Muscle of leg (tissue), 3 donors: ENCODE measurements at regions not wholly inside any gene's neighbourhood (a gene's known extent, or its start where the extent isn't known, plus 50 kb on each side); places are given as distances from the start of the nearest gene placed in this dataset.
A peak's percentile ranks its signal among the peaks of the same experiment; 100 is the strongest.
"Not testable (repeated sequence)": the region's sequence is repeated elsewhere in the genome, so short reads cannot be mapped to it uniquely, and the experiment has no call there.

Experiments
- DNase-seq: peaks from one replicate; pipeline ENCODE4 v3.0.0; 2013
- H3K27ac ChIP-seq: one replicate; pipeline ENCODE4 v1.5.1; 2013; ENCODE audit warnings: mild to moderate bottlenecking, low read length, control low read depth
- H3K27me3 ChIP-seq: one replicate; pipeline ENCODE4 v1.6.1; 2013; ENCODE audit warnings: low read length; ENCODE audit not compliant: control insufficient read depth, insufficient read depth
- H3K36me3 ChIP-seq: one replicate; pipeline ENCODE4 v1.6.1; 2013; ENCODE audit warnings: low read length; ENCODE audit not compliant: control insufficient read depth, insufficient read depth
- H3K4me1 ChIP-seq: one replicate; pipeline ENCODE4 v1.6.1; 2013; ENCODE audit warnings: low read length; ENCODE audit not compliant: control insufficient read depth, insufficient read depth
- H3K4me3 ChIP-seq: one replicate; pipeline ENCODE4 v1.5.1; 2013; ENCODE audit warnings: low read length, control low read depth
- H3K9me3 ChIP-seq: replicated peaks from 2 replicates; pipeline ENCODE4 v1.6.1; 2013; ENCODE audit warnings: low read depth, low read length; ENCODE audit not compliant: control insufficient read depth
- WGBS: methylation state at CpG from one replicate; pipeline ENCODE4 v1.1.5; 2013; ENCODE audit warnings: missing lambda C conversion rate; ENCODE audit not compliant: insufficient coverage; 5-methylcytosine and 5-hydroxymethylcytosine counted together

DNA sequence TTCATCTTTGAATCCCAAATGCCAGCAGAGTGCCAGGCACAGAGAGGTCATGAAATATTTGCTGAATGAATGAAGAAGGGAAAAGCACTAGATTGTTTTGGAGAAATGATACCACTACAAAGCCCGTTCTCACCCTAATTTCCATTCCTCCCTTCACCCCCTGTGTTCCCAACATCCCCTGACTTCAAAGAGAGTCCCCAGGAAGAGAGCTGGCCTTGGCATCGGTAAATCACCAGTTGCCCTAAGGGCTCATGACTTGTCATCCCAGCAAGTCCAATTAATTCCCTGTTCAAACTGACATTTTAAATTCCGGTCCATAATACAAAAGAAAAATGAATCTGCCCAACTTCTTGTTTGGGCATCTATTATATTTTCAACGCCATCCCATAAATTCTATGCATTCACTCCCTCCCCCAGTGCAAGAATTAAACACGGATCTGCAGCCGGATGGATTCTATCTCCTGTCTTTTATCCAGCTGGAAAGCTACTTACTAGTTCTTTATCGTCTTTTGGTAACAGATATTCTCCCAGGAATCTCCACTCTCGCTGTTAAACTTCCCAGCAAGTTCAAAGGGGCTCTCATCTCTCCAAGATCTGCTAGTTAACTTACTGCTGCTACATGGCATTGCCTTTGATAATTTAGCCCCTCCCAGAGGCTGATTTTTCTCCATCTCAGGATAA lies 63.9 kb upstream of the TSC22D2 start:
- no peaks in the 10 kb centered on the region for H3K36me3 ChIP-seq
- no peak overlapping the region for H3K27ac ChIP-seq
- peak; percentile 33 for DNase-seq
- H3K9me3 ChIP-seq = no peaks in the 10 kb centered on the region
- no peaks in the 10 kb centered on the region for H3K27me3 ChIP-seq
- WGBS = 26% methylated on average over 6 of the region's 8 CpGs
- no peak overlapping the region for H3K4me3 ChIP-seq
- H3K4me1 ChIP-seq = peaks cover 26% of the 10 kb centered on the region

DNA sequence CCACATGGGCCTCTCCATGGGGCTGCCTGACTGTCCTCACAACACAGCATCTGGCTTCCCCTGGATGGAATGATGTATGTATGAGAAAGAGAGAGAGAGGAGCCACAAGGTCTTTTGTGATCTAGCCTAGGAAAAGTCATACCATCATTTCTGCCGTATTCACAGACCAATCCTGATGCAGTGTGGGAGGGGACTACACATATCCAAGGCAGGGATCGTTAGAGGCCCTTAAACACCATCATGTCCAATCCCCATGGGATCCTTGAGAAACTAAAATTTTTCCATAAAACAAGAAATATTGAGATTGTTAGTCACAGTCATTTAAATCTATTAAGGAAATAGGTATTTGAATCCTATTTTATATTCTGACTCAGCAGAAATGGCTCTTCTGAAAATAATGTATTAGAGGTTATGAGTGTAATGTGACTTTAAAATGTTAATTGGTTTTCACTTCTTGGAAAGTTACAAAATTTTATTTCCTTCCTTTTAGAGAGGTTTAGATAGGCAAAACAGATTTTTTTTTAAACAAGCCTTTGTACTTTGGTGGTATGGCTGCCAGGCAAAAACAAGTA lies 65.1 kb upstream of the TSC22D2 start:
- no peak overlapping the region for H3K27ac ChIP-seq
- no CpG with 5 or more reads among the region's 2 CpGs for WGBS

GRCh38 chr3:150341891-150342290 lies 66.2 kb upstream of the TSC22D2 start:
- no peaks in the 10 kb centered on the region for H3K9me3 ChIP-seq
- no peaks in the 10 kb centered on the region for H3K36me3 ChIP-seq
- no peaks in the 10 kb centered on the region for H3K27me3 ChIP-seq
- 36% methylated on average over 2 of the region's 3 CpGs for WGBS
- peak; percentile 66 for DNase-seq
- H3K27ac ChIP-seq = no peak overlapping the region
- peaks cover 14% of the 10 kb centered on the region for H3K4me1 ChIP-seq
- H3K4me3 ChIP-seq = no peak overlapping the region

More for the DNA sequence above, 65.1 kb upstream of the TSC22D2 start:
- H3K9me3 ChIP-seq = no peaks in the 10 kb centered on the region
- no peak overlapping the region for H3K4me3 ChIP-seq
- H3K27me3 ChIP-seq = no peaks in the 10 kb centered on the region
- DNase-seq = no peak
- peaks cover 22% of the 10 kb centered on the region for H3K4me1 ChIP-seq
- H3K36me3 ChIP-seq = no peaks in the 10 kb centered on the region

GRCh38 chr3:150336363-150336762 lies 71.7 kb upstream of the TSC22D2 start:
- no CpG with 5 or more reads among the region's 9 CpGs for WGBS
- DNase-seq, H3K4me3 ChIP-seq, H3K9me3 ChIP-seq, H3K27me3 ChIP-seq, H3K4me1 ChIP-seq, H3K36me3 ChIP-seq, H3K27ac ChIP-seq: not testable (repeated sequence)

DNA sequence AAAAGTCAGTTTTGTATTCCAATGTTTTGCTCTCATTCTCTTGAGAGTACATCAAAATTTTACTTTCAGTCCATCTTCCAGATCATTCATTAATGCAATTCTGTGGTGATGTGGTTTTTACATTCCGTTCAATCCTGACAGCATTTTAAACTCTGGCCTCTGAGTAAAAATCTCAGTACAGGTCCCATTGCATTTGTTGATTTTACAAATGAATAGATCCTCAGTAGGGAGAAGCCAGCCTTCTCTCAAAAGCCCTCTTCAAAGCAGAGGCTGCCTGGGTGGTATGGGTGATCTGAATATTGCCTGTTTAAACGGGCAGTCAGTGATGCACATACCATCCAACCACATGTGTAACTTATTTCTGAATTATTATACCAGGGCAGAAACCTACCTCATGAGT lies 72.5 kb upstream of the TSC22D2 start:
- DNase-seq = no peak
- no peaks in the 10 kb centered on the region for H3K27me3 ChIP-seq
- H3K4me3 ChIP-seq = no peak overlapping the region
- no CpG with 5 or more reads among the region's 2 CpGs for WGBS
- H3K27ac ChIP-seq = no peak overlapping the region
- H3K36me3 ChIP-seq = no peaks in the 10 kb centered on the region
- no peaks in the 10 kb centered on the region for H3K9me3 ChIP-seq
- no peaks in the 10 kb centered on the region for H3K4me1 ChIP-seq

DNA sequence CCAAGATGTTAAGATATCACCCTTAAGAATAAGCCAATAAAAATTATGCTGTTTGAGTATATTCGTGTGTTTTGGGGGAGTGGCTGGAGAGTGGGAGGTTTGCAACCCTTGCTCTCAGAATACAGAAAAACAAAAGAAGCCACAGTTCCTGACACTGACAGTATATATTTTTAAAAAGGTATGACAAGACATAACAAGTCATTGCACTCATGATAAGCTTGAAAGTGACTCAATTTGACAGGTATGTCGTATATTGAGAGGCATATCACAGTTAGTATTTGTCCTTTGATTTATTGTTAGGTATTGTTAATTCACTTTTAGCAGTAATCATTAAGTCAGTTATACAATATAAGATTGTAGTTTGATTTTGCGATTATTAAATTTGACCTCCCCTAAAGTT lies 73.1 kb upstream of the TSC22D2 start:
- Histone ChIP-seq H3K27me3 (no peaks in the 10 kb centered on the region), H3K9me3 (no peaks in the 10 kb centered on the region), H3K36me3 (no peaks in the 10 kb centered on the region), H3K4me1 (no peaks in the 10 kb centered on the region), H3K27ac (no peak overlapping the region), H3K4me3 (no peak overlapping the region)
- no CpG with 5 or more reads among the region's 3 CpGs for WGBS
- DNase-seq = no peak

DNA sequence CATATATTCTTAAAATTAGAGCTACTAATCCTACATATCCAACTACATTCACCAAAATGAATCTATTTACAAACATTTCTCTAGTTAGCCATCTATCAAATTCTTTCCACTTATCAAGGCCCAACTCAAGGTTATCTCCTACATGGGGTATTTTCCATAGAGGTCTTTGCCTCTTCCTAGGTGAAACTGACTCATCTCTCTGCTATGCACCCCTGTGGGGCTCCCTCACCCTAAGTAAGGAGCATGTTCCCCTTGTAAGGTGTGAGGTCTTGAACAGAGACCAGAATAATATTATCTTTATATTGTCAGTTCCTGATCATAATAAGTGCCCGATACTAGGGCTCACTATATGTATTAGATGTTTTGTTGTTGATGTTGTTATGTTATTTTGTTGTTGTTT lies 74.6 kb upstream of the TSC22D2 start:
- DNase-seq = no peak
- no CpG with 5 or more reads among the region's 1 CpG for WGBS
- Histone ChIP-seq H3K9me3 (no peaks in the 10 kb centered on the region), H3K36me3 (no peaks in the 10 kb centered on the region), H3K27ac (no peak overlapping the region), H3K27me3 (no peaks in the 10 kb centered on the region), H3K4me1 (no peaks in the 10 kb centered on the region), H3K4me3 (no peak overlapping the region)

GRCh38 chr3:150331978-150332568 lies 76.0 kb upstream of the TSC22D2 start:
- no peak overlapping the region for H3K27ac ChIP-seq

DNA sequence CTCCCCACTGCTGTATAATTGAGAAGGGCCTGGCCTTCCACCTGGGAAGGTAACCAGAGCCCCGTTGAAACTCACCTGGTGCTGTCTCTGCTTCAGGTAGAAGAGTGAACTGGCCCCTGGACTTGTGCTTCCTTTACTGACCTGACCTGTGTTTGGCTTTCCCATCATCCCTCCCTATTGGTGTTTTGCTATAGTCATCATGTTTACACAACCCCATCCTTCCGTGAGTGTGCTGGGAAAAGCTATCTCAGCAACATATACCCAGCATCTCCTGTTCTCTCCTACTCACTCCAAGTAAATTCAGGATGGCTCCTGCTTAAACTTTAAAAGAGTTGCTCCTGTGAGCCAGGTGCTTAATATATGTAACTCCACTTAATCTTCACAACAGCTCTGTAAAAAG lies 77.2 kb upstream of the TSC22D2 start:
- no peak for DNase-seq
- H3K27me3 ChIP-seq = no peaks in the 10 kb centered on the region
- no peaks in the 10 kb centered on the region for H3K4me1 ChIP-seq
- no peaks in the 10 kb centered on the region for H3K36me3 ChIP-seq
- no peak overlapping the region for H3K4me3 ChIP-seq
- H3K27ac ChIP-seq = no peak overlapping the region
- 83% methylated on average over 1 of the region's 2 CpGs for WGBS
- H3K9me3 ChIP-seq = no peaks in the 10 kb centered on the region

More at GRCh38 chr3:150331978-150332568, 76.0 kb upstream of the TSC22D2 start:
- Histone ChIP-seq H3K9me3 (no peaks in the 10 kb centered on the region), H3K27me3 (no peaks in the 10 kb centered on the region), H3K36me3 (no peaks in the 10 kb centered on the region), H3K4me3 (no peak overlapping the region), H3K4me1 (no peaks in the 10 kb centered on the region)
- no peak for DNase-seq
- WGBS = no CpG with 5 or more reads among the region's 1 CpG

GRCh38 chr3:150330174-150330573 lies 77.9 kb upstream of the TSC22D2 start:
- H3K4me1 ChIP-seq = no peaks in the 10 kb centered on the region
- no peak overlapping the region for H3K27ac ChIP-seq
- no peaks in the 10 kb centered on the region for H3K36me3 ChIP-seq
- H3K4me3 ChIP-seq = no peak overlapping the region
- H3K27me3 ChIP-seq = no peaks in the 10 kb centered on the region
- no peak for DNase-seq
- WGBS = no CpG with 5 or more reads among the region's 2 CpGs
- H3K9me3 ChIP-seq = no peaks in the 10 kb centered on the region
